ENCODE measurements at regions not wholly inside any gene's neighbourhood (a gene's known extent, or its start where the extent isn't known, plus 50 kb on each side); places are given as distances from the start of the nearest gene placed in this dataset.
A peak's percentile ranks its signal among the peaks of the same experiment; 100 is the strongest.
"Not testable (repeated sequence)": the region's sequence is repeated elsewhere in the genome, so short reads cannot be mapped to it uniquely, and the experiment has no call there.

GRCh38 chr3:64438812-64439211 is 213.5 kb upstream of the PRICKLE2 start:
- DNase-seq (ENCODE audit: low read depth in 4 of 4, low spot score in 3 of 4): no peak

- DNase-seq (ENCODE audit: low read depth in 4 of 4, low spot score in 3 of 4): no peak
Observed at GRCh38 chr3:64438066-64438465, 212.8 kb upstream of the PRICKLE2 start.

- DNase-seq (ENCODE audit: low read depth in 4 of 4, low spot score in 3 of 4): no peak
Observed at GRCh38 chr3:64437131-64437530, 211.9 kb upstream of the PRICKLE2 start.

- DNase-seq (ENCODE audit: low read depth in 4 of 4, low spot score in 3 of 4): not testable (repeated sequence)
Observed at GRCh38 chr3:64435023-64435422, 209.8 kb upstream of the PRICKLE2 start.

- no peak for DNase-seq (ENCODE audit: low read depth in 4 of 4, low spot score in 3 of 4)
Observed at GRCh38 chr3:64432870-64433269, 207.6 kb upstream of the PRICKLE2 start.

- DNase-seq (ENCODE audit: low read depth in 4 of 4, low spot score in 3 of 4): no peak
Observed at GRCh38 chr3:64431526-64432091, 206.3 kb upstream of the PRICKLE2 start.

- no peak for DNase-seq (ENCODE audit: low read depth in 4 of 4, low spot score in 3 of 4)
Observed at GRCh38 chr3:64427671-64428070, 202.4 kb upstream of the PRICKLE2 start.

- no peak for DNase-seq (ENCODE audit: low read depth in 4 of 4, low spot score in 3 of 4)
Observed at GRCh38 chr3:64426551-64426950, 201.3 kb upstream of the PRICKLE2 start.

- no peak for DNase-seq (ENCODE audit: low read depth in 4 of 4, low spot score in 3 of 4)
Observed at GRCh38 chr3:64422932-64423331, 197.7 kb upstream of the PRICKLE2 start.

GRCh38 chr3:64422192-64422591 is 196.9 kb upstream of the PRICKLE2 start:
- DNase-seq (ENCODE audit: low read depth in 4 of 4, low spot score in 3 of 4): no peak

- DNase-seq (ENCODE audit: low read depth in 4 of 4, low spot score in 3 of 4): no peak
Observed at GRCh38 chr3:64417816-64418215, 192.6 kb upstream of the PRICKLE2 start.

- DNase-seq (ENCODE audit: low read depth in 4 of 4, low spot score in 3 of 4): no peak
Observed at GRCh38 chr3:64414043-64414442, 188.8 kb upstream of the PRICKLE2 start.

- no peak for DNase-seq (ENCODE audit: low read depth in 4 of 4, low spot score in 3 of 4)
Observed at GRCh38 chr3:64411101-64411500, 185.8 kb upstream of the PRICKLE2 start.

GRCh38 chr3:64410226-64410625 is 185.0 kb upstream of the PRICKLE2 start:
- no peak for DNase-seq (ENCODE audit: low read depth in 4 of 4, low spot score in 3 of 4)

GRCh38 chr3:64408770-64409169 is 183.5 kb upstream of the PRICKLE2 start:
- no peak for DNase-seq (ENCODE audit: low read depth in 4 of 4, low spot score in 3 of 4)

- DNase-seq (ENCODE audit: low read depth in 4 of 4, low spot score in 3 of 4): no peak
Observed at GRCh38 chr3:64406271-64406670, 181.0 kb upstream of the PRICKLE2 start.

- no peak for DNase-seq (ENCODE audit: low read depth in 4 of 4, low spot score in 3 of 4)
Observed at GRCh38 chr3:64405211-64405835, 180.1 kb upstream of the PRICKLE2 start.

GRCh38 chr3:64400706-64401105 is 175.4 kb upstream of the PRICKLE2 start:
- no peak for DNase-seq (ENCODE audit: low read depth in 4 of 4, low spot score in 3 of 4)

GRCh38 chr3:64399205-64399800 is 174.0 kb upstream of the PRICKLE2 start:
- DNase-seq (ENCODE audit: low read depth in 4 of 4, low spot score in 3 of 4): peak; percentile 46 to 57 (median 51)

GRCh38 chr3:64398476-64398875 is 173.2 kb upstream of the PRICKLE2 start:
- no peak for DNase-seq (ENCODE audit: low read depth in 4 of 4, low spot score in 3 of 4)

GRCh38 chr3:64398006-64398405 is 172.7 kb upstream of the PRICKLE2 start:
- no peak for DNase-seq (ENCODE audit: low read depth in 4 of 4, low spot score in 3 of 4)

- DNase-seq (ENCODE audit: low read depth in 4 of 4, low spot score in 3 of 4): no peak
Observed at GRCh38 chr3:64397573-64397972, 172.3 kb upstream of the PRICKLE2 start.
